ENCODE measurements at regions not wholly inside any gene's neighbourhood (a gene's known extent, or its start where the extent isn't known, plus 50 kb on each side); places are given as distances from the start of the nearest gene placed in this dataset.

DNA sequence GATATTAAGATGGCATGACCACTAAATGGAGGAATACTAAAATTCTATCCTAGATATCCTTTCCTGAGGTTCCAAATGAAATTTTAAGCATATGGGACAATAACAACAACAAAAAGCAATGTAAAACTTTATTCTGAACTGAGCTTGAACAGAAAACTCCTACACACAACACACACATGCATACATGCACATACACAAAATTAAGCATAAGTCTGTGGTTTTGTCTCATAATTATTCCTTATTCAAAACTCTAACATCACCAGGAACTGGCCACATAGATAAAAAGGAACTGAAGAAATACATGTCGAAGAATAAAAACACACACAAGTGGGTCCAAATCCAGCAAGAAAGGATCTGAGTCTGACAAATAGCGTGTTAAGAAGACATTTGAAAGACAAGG, 168.0 kb downstream of the COX18 start:
- H3K9me3 Mint-ChIP-seq, result peaks cover 10% of the 10 kb centered on the region
- POLR2A ChIA-PET, result no interaction called here
- peaks cover 6% of the 10 kb centered on the region for H3K36me3 Mint-ChIP-seq
- no peaks in the 10 kb centered on the region for H3K27me3 Mint-ChIP-seq (ENCODE audit: low read depth)
- no peak overlapping the region for H3K27ac Mint-ChIP-seq
- TF ChIP-seq JUN (CRISPR knock-in tag; IDR thresholded peaks at IDR 0.05) (no peak), TP53 (CRISPR knock-in tag; IDR thresholded peaks at IDR 0.05) (no peak), GABPB1 (CRISPR knock-in tag; IDR thresholded peaks at IDR 0.05) (no peak), ZNF138 (CRISPR knock-in tag; conservative IDR thresholded peaks at IDR 0.05) (no peak), CREB1 (CRISPR knock-in tag; IDR thresholded peaks at IDR 0.05) (no peak), MXD4 (CRISPR knock-in tag; IDR thresholded peaks at IDR 0.05; ENCODE audit: borderline replicate concordance) (no peak), ZNF416 (CRISPR knock-in tag; IDR thresholded peaks at IDR 0.05) (no peak), NR3C1 (CRISPR knock-in tag; conservative IDR thresholded peaks at IDR 0.05; ENCODE audit: low read depth) (no peak), NFE2L1 (CRISPR knock-in tag; IDR thresholded peaks at IDR 0.05) (no peak), ZNF671 (CRISPR knock-in tag; IDR thresholded peaks at IDR 0.05) (no peak), ESRRA (CRISPR knock-in tag; IDR thresholded peaks at IDR 0.05; ENCODE audit: borderline replicate concordance) (no peak)
- TF ChIP-seq, protein P1, sequence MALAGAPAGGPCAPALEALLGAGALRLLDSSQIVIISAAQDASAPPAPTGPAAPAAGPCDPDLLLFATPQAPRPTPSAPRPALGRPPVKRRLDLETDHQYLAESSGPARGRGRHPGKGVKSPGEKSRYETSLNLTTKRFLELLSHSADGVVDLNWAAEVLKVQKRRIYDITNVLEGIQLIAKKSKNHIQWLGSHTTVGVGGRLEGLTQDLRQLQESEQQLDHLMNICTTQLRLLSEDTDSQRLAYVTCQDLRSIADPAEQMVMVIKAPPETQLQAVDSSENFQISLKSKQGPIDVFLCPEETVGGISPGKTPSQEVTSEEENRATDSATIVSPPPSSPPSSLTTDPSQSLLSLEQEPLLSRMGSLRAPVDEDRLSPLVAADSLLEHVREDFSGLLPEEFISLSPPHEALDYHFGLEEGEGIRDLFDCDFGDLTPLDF (CRISPR knock-in tag; IDR thresholded peaks at IDR 0.05), result no peak
- TF ChIP-seq, protein P2, sequence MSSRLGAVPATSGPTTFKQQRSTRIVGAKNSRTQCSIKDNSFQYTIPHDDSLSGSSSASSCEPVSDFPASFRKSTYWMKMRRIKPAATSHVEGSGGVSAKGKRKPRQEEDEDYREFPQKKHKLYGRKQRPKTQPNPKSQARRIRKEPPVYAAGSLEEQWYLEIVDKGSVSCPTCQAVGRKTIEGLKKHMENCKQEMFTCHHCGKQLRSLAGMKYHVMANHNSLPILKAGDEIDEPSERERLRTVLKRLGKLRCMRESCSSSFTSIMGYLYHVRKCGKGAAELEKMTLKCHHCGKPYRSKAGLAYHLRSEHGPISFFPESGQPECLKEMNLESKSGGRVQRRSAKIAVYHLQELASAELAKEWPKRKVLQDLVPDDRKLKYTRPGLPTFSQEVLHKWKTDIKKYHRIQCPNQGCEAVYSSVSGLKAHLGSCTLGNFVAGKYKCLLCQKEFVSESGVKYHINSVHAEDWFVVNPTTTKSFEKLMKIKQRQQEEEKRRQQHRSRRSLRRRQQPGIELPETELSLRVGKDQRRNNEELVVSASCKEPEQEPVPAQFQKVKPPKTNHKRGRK (CRISPR knock-in tag; IDR thresholded peaks at IDR 0.05; ENCODE audit: borderline replicate concordance), result no peak
- TF ChIP-seq, protein P3, sequence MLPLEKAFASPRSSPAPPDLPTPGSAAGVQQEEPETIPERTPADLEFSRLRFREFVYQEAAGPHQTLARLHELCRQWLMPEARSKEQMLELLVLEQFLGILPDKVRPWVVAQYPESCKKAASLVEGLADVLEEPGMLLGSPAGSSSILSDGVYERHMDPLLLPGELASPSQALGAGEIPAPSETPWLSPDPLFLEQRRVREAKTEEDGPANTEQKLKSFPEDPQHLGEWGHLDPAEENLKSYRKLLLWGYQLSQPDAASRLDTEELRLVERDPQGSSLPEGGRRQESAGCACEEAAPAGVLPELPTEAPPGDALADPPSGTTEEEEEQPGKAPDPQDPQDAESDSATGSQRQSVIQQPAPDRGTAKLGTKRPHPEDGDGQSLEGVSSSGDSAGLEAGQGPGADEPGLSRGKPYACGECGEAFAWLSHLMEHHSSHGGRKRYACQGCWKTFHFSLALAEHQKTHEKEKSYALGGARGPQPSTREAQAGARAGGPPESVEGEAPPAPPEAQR (CRISPR knock-in tag; IDR thresholded peaks at IDR 0.05), result no peak
- no peak overlapping the region for H3K4me3 Mint-ChIP-seq
- DNase-seq (ENCODE audit: low spot score) (no peak), ATAC-seq (no peak)
- H3K4me1 Mint-ChIP-seq, result peaks cover 22% of the 10 kb centered on the region
- CTCF ChIA-PET, result interaction anchor here (2.4 kb wide), 1 partner anchor 8 kb away, joined by 8 read pairs; no protein-coding TSS in a partner anchor

DNA sequence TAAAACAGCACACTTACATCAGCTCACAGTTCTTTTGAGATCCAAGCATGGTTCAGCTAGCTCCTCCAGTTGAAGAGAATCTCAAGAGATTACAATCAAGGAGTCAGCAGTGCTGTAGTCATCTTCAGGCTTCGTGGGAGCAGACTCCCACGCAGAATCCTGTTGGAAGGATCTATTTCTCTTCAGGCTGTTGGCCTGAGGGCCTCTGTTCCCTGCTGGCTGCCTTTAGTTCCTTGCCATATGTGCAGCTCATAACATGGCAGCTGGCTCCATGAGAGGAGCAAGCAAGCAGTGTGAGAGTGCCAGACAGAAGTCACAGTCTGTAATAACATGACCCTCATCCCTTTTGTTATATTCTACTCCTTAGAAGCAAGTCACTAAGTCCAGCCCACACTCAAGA, 168.6 kb downstream of the COX18 start:
- POLR2A ChIA-PET, result no interaction called here
- no peak for DNase-seq (ENCODE audit: low spot score)
- CTCF ChIA-PET, result interaction anchor here (2.4 kb wide), 1 partner anchor 9 kb away, joined by 8 read pairs; no protein-coding TSS in a partner anchor
- peaks cover 22% of the 10 kb centered on the region for H3K4me1 Mint-ChIP-seq
- no peak; the same call in 1 of the 2 replicates for ATAC-seq
- H3K36me3 Mint-ChIP-seq, result peaks cover 6% of the 10 kb centered on the region
- H3K27me3 Mint-ChIP-seq (ENCODE audit: low read depth), result no peaks in the 10 kb centered on the region
- no peak overlapping the region for H3K27ac Mint-ChIP-seq
- peaks cover 10% of the 10 kb centered on the region for H3K9me3 Mint-ChIP-seq
- no peak overlapping the region for H3K4me3 Mint-ChIP-seq
- TF ChIP-seq, protein P4, sequence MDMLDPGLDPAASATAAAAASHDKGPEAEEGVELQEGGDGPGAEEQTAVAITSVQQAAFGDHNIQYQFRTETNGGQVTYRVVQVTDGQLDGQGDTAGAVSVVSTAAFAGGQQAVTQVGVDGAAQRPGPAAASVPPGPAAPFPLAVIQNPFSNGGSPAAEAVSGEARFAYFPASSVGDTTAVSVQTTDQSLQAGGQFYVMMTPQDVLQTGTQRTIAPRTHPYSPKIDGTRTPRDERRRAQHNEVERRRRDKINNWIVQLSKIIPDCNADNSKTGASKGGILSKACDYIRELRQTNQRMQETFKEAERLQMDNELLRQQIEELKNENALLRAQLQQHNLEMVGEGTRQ (CRISPR knock-in tag; IDR thresholded peaks at IDR 0.05), result no peak
- TF ChIP-seq, protein P5, sequence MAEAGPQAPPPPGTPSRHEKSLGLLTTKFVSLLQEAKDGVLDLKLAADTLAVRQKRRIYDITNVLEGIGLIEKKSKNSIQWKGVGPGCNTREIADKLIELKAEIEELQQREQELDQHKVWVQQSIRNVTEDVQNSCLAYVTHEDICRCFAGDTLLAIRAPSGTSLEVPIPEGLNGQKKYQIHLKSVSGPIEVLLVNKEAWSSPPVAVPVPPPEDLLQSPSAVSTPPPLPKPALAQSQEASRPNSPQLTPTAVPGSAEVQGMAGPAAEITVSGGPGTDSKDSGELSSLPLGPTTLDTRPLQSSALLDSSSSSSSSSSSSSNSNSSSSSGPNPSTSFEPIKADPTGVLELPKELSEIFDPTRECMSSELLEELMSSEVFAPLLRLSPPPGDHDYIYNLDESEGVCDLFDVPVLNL (CRISPR knock-in tag; IDR thresholded peaks at IDR 0.05; ENCODE audit: borderline replicate concordance, low read depth), result no peak
- TF ChIP-seq, protein P6, sequence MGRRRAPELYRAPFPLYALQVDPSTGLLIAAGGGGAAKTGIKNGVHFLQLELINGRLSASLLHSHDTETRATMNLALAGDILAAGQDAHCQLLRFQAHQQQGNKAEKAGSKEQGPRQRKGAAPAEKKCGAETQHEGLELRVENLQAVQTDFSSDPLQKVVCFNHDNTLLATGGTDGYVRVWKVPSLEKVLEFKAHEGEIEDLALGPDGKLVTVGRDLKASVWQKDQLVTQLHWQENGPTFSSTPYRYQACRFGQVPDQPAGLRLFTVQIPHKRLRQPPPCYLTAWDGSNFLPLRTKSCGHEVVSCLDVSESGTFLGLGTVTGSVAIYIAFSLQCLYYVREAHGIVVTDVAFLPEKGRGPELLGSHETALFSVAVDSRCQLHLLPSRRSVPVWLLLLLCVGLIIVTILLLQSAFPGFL (CRISPR knock-in tag; IDR thresholded peaks at IDR 0.05; ENCODE audit: borderline replicate concordance), result no peak
- TF ChIP-seq, protein P7, sequence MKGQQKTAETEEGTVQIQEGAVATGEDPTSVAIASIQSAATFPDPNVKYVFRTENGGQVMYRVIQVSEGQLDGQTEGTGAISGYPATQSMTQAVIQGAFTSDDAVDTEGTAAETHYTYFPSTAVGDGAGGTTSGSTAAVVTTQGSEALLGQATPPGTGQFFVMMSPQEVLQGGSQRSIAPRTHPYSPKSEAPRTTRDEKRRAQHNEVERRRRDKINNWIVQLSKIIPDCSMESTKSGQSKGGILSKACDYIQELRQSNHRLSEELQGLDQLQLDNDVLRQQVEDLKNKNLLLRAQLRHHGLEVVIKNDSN (CRISPR knock-in tag; IDR thresholded peaks at IDR 0.05), result no peak
- TF ChIP-seq ZNF396 (CRISPR knock-in tag; IDR thresholded peaks at IDR 0.05; ENCODE audit: borderline replicate concordance) (no peak), NFYB (CRISPR knock-in tag; conservative IDR thresholded peaks at IDR 0.05; ENCODE audit: low read depth) (no peak), RORB (CRISPR knock-in tag; IDR thresholded peaks at IDR 0.05) (no peak), IRF2 (CRISPR knock-in tag; IDR thresholded peaks at IDR 0.05; ENCODE audit: borderline replicate concordance, low read depth) (no peak), KAT7 (CRISPR knock-in tag; IDR thresholded peaks at IDR 0.05; ENCODE audit: borderline replicate concordance) (no peak), MXD4 (CRISPR knock-in tag; IDR thresholded peaks at IDR 0.05; ENCODE audit: borderline replicate concordance) (no peak), ZNF416 (CRISPR knock-in tag; IDR thresholded peaks at IDR 0.05) (no peak), ZBTB21 (CRISPR knock-in tag; IDR thresholded peaks at IDR 0.05; ENCODE audit: borderline replicate concordance) (no peak), RELA (CRISPR knock-in tag; IDR thresholded peaks at IDR 0.05; ENCODE audit: borderline replicate concordance) (no peak), ZNF219 (CRISPR knock-in tag; IDR thresholded peaks at IDR 0.05; ENCODE audit: borderline replicate concordance) (no peak), GABPB1 (CRISPR knock-in tag; IDR thresholded peaks at IDR 0.05) (no peak)
- TF ChIP-seq, protein P2 (CRISPR knock-in tag; IDR thresholded peaks at IDR 0.05; ENCODE audit: borderline replicate concordance), result no peak

Measured in WTC11 (cell line).